T-cell (primary cell): ENCODE measurements at regions not wholly inside any gene's neighbourhood (a gene's known extent, or its start where the extent isn't known, plus 50 kb on each side); places are given as distances from the start of the nearest gene placed in this dataset.

Experiments used
- ATAC-seq, 4 experiments: fragments of 200-7000 bp in 3 of 4; fragments of 150-1000 bp in 1 of 4; cut with Tn5 transposase; replicated peaks in 1 of 4; 1 replicate in 3 of 4; 2 replicates in 1 of 4; pipeline ENCODE4 v1.10.0; 2021; ENCODE audit warnings: moderate library complexity in 3 of 4, mild to moderate bottlenecking in 2 of 4, moderate number of reproducible peaks in 1 of 4
- CTCF ChIA-PET, 2 donors: fragments of 300-600 bp; sonication (Branson Sonifier 250); formaldehyde crosslinking; loops; one replicate each; lab custom pipeline; 2022; ENCODE audit warnings: antibody characterized with exemption in 2 of 2; lab: Charles Lee
- POLR2A ChIA-PET, 2 donors: fragments of 300-600 bp; sonication (Branson Sonifier 250); formaldehyde crosslinking; loops; one replicate each; lab custom pipeline; 2022; ENCODE audit warnings: antibody characterized with exemption in 2 of 2; lab: Charles Lee
- DNase-seq, 35 experiments: peaks; one replicate each; pipeline versions ENCODE4 v3.0.0 to v3.0.0-alpha.2; 2013 to 2023
- H3K27ac ChIP-seq: one replicate; pipeline ENCODE4 v1.5.1; 2013; ENCODE audit warnings: low read length
- H3K27me3 ChIP-seq, 2 experiments: replicated peaks in 1 of 2; 1 replicate in 1 of 2; 2 replicates in 1 of 2; pipeline versions ENCODE4 v1.6.1 to v1.7.0; 2013; ENCODE audit warnings: low read length in 1 of 2, mixed read lengths in 1 of 2; ENCODE audit not compliant: control insufficient read depth in 2 of 2, insufficient read depth in 2 of 2; ENCODE audit errors: extremely low read depth in 1 of 2
- H3K36me3 ChIP-seq, 2 donors: 1 replicate in 1 of 2; 2 replicates in 1 of 2; pipeline versions ENCODE4 v1.6.1 to v1.7.0; 2013; ENCODE audit warnings: low read length in 1 of 2; ENCODE audit not compliant: control insufficient read depth in 2 of 2, insufficient read depth in 1 of 2; ENCODE audit errors: extremely low read depth in 1 of 2
- H3K4me1 ChIP-seq, 2 experiments: 1 replicate in 1 of 2; 2 replicates in 1 of 2; pipeline versions ENCODE4 v1.6.1 to v1.7.0; 2013; ENCODE audit warnings: low read length in 2 of 2, mixed read lengths in 1 of 2; ENCODE audit not compliant: insufficient read depth in 2 of 2, control insufficient read depth in 1 of 2; ENCODE audit errors: extremely low read depth in 1 of 2
- H3K4me3 ChIP-seq, 2 donors: 1 replicate in 1 of 2; 2 replicates in 1 of 2; pipeline versions ENCODE4 v1.5.1 to v1.7.0; 2013; ENCODE audit warnings: mild to moderate bottlenecking in 2 of 2, low read length in 1 of 2, moderate library complexity in 1 of 2; ENCODE audit not compliant: control insufficient read depth in 1 of 2; ENCODE audit errors: extremely low read depth in 1 of 2
- H3K9me3 ChIP-seq: 2 replicates; pipeline ENCODE4 v1.7.0; 2013
- H3K27ac Mint-ChIP-seq, 2 donors: one replicate each; pipeline ENCODE4 v1.8.0; 2020 to 2021; ENCODE audit warnings: mild to moderate bottlenecking in 2 of 2, mixed read lengths in 2 of 2
- H3K27me3 Mint-ChIP-seq, 2 donors: one replicate each; pipeline ENCODE4 v1.8.0; 2021 to 2022; ENCODE audit warnings: mixed read lengths in 2 of 2
- H3K36me3 Mint-ChIP-seq: one replicate; pipeline ENCODE4 v1.8.0; 2021; ENCODE audit warnings: mixed read lengths
- H3K4me1 Mint-ChIP-seq, 3 donors: one replicate each; pipeline ENCODE4 v1.8.0; 2020 to 2022; ENCODE audit warnings: mixed read lengths in 3 of 3, mild to moderate bottlenecking in 1 of 3
- H3K4me3 Mint-ChIP-seq, 3 donors: one replicate each; pipeline ENCODE4 v1.8.0; 2020 to 2022; ENCODE audit warnings: mild to moderate bottlenecking in 3 of 3, mixed read lengths in 3 of 3, moderate library complexity in 3 of 3
- H3K9me3 Mint-ChIP-seq, 3 donors: one replicate each; pipeline ENCODE4 v1.8.0; 2020 to 2022; ENCODE audit warnings: mixed read lengths in 3 of 3
- WGBS: methylation state at CpG from one replicate; pipeline ENCODE4 v1.1.5; 2013; ENCODE audit warnings: missing lambda C conversion rate; ENCODE audit not compliant: insufficient coverage; 5-methylcytosine and 5-hydroxymethylcytosine counted together

DNA sequence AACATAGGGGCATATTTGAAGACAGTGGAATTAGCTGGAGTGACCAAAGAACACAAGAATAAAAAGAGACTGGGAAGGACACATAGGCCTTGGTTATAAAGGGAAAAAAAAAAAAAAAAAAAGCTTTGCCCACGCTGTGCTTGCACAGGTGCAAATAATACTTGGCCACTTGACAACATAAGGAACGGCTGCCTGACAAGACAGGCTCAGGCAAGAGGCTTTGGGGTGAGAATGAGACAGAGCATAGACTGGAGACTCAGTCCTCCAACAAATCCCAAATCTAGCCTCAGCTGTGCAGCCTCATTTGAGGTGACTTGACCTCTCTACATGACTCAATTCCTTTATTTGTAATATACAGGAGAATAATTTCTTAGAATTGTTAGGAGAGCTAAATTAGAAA lies 332.8 kb upstream of the DYNLRB2 start:
- Histone ChIP-seq H3K9me3 (no peaks in the 10 kb centered on the region), H3K4me1 (no peaks in the 10 kb centered on the region), H3K4me3 (no peak overlapping the region), H3K27me3 (no peaks in the 10 kb centered on the region), H3K36me3 (no peaks in the 10 kb centered on the region), H3K27ac (no peak overlapping the region)
- Mint-ChIP-seq H3K4me3 (no peak overlapping the region), H3K27me3 (peaks cover 6 to 14% of the 10 kb centered on the region in 2 donors), H3K27ac (no peak overlapping the region), H3K4me1 (no peaks in the 10 kb centered on the region), H3K36me3 (no peaks in the 10 kb centered on the region), H3K9me3 (no peaks in the 10 kb centered on the region)
- CTCF ChIA-PET: no interaction called here
- ATAC-seq: no peak
- no CpG with 5 or more reads among the region's 2 CpGs for WGBS
- POLR2A ChIA-PET: no interaction called here
- no peak for DNase-seq

- 100% methylated on average over 2 of the region's 3 CpGs for WGBS
- Histone ChIP-seq H3K4me1 (no peaks in the 10 kb centered on the region), H3K4me3 (no peak overlapping the region), H3K27ac (no peak overlapping the region), H3K9me3 (no peaks in the 10 kb centered on the region), H3K27me3 (no peaks in the 10 kb centered on the region), H3K36me3 (no peaks in the 10 kb centered on the region)
- DNase-seq (no peak), ATAC-seq (no peak)
- ChIA-PET CTCF (no interaction called here), POLR2A (no interaction called here)
- Mint-ChIP-seq H3K27ac (no peak overlapping the region), H3K4me1 (no peaks in the 10 kb centered on the region), H3K4me3 (no peak overlapping the region), H3K36me3 (no peaks in the 10 kb centered on the region), H3K9me3 (peaks cover 0 to 6% (median 0%) of the 10 kb centered on the region in 3 donors), H3K27me3 (peaks cover 5 to 13% of the 10 kb centered on the region in 2 donors)
Observed at GRCh38 chr16:80203821-80204220, 337.0 kb upstream of the DYNLRB2 start.

DNA sequence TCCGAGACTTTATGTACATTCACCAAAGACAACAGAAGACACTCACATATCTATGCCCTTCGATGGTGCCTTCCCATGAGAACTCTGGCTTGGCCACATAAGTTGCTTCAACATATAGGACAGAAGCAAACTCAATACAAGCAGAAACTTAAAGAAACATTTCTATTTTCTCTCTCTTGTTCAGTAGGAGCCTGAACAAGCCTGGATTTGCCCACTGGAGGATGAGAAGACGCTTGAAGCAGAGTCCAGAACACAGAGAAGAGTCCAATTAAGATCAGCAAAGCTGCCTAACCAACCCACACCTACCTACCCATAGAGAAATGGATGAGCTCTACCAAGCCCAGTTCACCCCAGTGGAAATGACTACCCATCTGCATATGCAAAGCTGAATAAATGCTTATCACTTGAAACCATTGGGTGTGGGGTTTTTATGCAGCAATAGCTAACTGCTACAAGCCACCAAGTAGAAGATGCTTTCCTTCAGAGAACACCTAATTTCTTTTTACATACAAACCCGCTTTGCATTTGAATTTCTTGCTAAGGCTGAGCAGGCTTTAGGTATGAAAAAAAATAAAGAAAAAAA lies 337.9 kb upstream of the DYNLRB2 start:
- no peak for ATAC-seq
- POLR2A ChIA-PET: no interaction called here
- CTCF ChIA-PET: no interaction called here
- Mint-ChIP-seq H3K27ac (no peak overlapping the region), H3K9me3 (peaks cover 0 to 6% (median 0%) of the 10 kb centered on the region in 3 donors), H3K4me1 (no peaks in the 10 kb centered on the region), H3K27me3 (peaks cover 5 to 13% of the 10 kb centered on the region in 2 donors), H3K36me3 (no peaks in the 10 kb centered on the region), H3K4me3 (no peak overlapping the region)
- H3K9me3 ChIP-seq: no peaks in the 10 kb centered on the region
- H3K27me3 ChIP-seq: no peaks in the 10 kb centered on the region
- DNase-seq: no peak
- H3K4me3 ChIP-seq: no peak overlapping the region
- no peaks in the 10 kb centered on the region for H3K4me1 ChIP-seq
- WGBS: 58% methylated on average over 2 of the region's 4 CpGs
- H3K27ac ChIP-seq: no peak overlapping the region
- H3K36me3 ChIP-seq: no peaks in the 10 kb centered on the region

DNA sequence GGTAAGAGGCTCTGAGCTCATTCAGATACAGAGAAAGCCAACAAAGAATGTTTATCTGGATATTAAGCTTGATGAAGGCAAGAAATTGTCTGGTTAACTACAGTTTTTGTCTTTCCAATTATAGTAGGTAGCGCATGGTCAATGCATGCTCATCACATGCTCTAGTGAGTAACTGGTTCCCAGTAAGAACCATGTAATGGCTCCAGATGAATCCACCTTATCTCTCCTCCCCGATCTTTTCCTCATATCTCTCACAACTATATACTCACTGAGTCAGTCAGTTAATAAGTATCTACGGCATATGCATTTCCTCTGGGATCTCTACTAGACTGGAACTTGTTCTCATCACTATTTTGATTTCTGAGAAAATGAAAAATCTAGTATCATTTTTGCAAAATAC lies 340.7 kb upstream of the DYNLRB2 start:
- Histone ChIP-seq H3K4me1 (no peaks in the 10 kb centered on the region), H3K4me3 (no peak overlapping the region), H3K9me3 (no peaks in the 10 kb centered on the region), H3K27me3 (peaks cover 0 to 3% of the 10 kb centered on the region in 2 experiments), H3K36me3 (no peaks in the 10 kb centered on the region), H3K27ac (no peak overlapping the region)
- DNase-seq (no peak), ATAC-seq (no peak)
- Mint-ChIP-seq H3K36me3 (no peaks in the 10 kb centered on the region), H3K9me3 (peaks cover 0 to 6% (median 0%) of the 10 kb centered on the region in 3 donors), H3K4me1 (no peaks in the 10 kb centered on the region), H3K27ac (no peak overlapping the region), H3K4me3 (no peak overlapping the region), H3K27me3 (peaks cover 7 to 8% of the 10 kb centered on the region in 2 donors)
- CTCF ChIA-PET: no interaction called here
- WGBS: 100% methylated on average over 1 of the region's 3 CpGs
- POLR2A ChIA-PET: no interaction called here

- CTCF ChIA-PET: no interaction called here
- Mint-ChIP-seq H3K9me3 (peaks cover 0 to 6% (median 0%) of the 10 kb centered on the region in 3 donors), H3K27ac (no peak overlapping the region), H3K4me1 (no peaks in the 10 kb centered on the region), H3K27me3 (peaks cover 8 to 9% of the 10 kb centered on the region in 2 donors), H3K36me3 (no peaks in the 10 kb centered on the region), H3K4me3 (no peak overlapping the region)
- POLR2A ChIA-PET: no interaction called here
- Histone ChIP-seq H3K27me3 (peaks cover 0 to 3% of the 10 kb centered on the region in 2 experiments), H3K36me3 (no peaks in the 10 kb centered on the region), H3K9me3 (no peaks in the 10 kb centered on the region), H3K4me1 (no peaks in the 10 kb centered on the region), H3K4me3 (no peak overlapping the region), H3K27ac (no peak overlapping the region)
- 100% methylated on average over 1 of the region's 3 CpGs for WGBS
- no peak for DNase-seq
- no peak for ATAC-seq
Observed at GRCh38 chr16:80199614-80200013, 341.2 kb upstream of the DYNLRB2 start.

DNA sequence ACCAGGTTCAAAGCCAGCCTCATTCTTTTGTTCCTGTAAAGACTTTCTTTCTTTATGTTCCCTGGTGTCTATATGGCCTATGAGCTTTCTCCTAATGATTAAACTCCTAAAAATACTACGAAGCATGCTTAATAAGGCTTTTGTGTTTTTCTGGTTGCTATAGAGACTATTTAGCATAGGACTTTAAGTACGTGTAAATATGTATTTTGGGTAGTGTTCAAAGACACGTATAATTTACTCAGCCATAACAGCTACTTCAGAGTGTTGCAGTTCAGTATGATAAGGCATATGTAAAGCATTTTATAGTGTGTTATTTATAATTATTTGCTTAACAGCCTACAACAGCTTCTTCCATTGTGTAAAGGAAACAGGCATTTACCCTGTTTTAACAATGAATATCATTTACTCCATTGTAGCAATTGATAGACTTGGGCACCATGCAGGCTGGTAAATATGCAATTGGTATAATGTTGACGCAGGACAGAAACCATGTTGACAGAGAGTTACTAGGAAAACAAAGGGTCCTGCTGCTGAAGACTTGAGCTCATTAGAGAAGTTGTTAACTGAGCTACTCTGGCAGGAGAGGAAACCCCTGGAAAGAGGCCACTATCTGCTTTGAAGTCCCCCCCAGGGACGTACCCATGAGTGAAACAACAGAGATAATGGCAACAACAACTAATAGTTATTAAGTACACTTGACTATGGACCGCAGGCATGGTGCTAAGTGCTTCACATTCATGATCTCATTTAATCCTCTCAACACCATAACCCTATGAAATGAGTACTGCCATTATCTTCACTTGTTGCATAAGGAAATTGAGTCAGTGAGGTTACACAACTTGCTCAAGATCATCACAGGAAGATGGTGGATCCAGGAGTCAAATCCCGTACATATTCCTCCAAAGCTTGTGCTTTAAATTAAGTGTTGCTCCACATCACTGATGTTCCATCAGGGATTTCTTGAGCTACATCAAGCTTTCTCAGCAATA lies 342.2 kb upstream of the DYNLRB2 start:
- Histone ChIP-seq H3K4me1 (no peaks in the 10 kb centered on the region), H3K9me3 (no peaks in the 10 kb centered on the region), H3K27ac (no peak overlapping the region), H3K27me3 (peaks cover 0 to 3% of the 10 kb centered on the region in 2 experiments), H3K4me3 (no peak overlapping the region), H3K36me3 (no peaks in the 10 kb centered on the region)
- no peak overlapping the region for H3K27ac Mint-ChIP-seq
- POLR2A ChIA-PET: no interaction called here
- CTCF ChIA-PET: no interaction called here
- peaks cover 0 to 6% (median 0%) of the 10 kb centered on the region in 3 donors for H3K9me3 Mint-ChIP-seq
- no peaks in the 10 kb centered on the region for H3K4me1 Mint-ChIP-seq
- ATAC-seq (no peak), DNase-seq (no peak)
- H3K27me3 Mint-ChIP-seq: peaks cover 9% of the 10 kb centered on the region in 2 donors
- H3K36me3 Mint-ChIP-seq: no peaks in the 10 kb centered on the region
- WGBS: 42% methylated on average over 2 of the region's 7 CpGs
- H3K4me3 Mint-ChIP-seq: no peak overlapping the region
